ENCODE measurements at regions not wholly inside any gene's neighbourhood (a gene's known extent, or its start where the extent isn't known, plus 50 kb on each side); places are given as distances from the start of the nearest gene placed in this dataset.

DNA sequence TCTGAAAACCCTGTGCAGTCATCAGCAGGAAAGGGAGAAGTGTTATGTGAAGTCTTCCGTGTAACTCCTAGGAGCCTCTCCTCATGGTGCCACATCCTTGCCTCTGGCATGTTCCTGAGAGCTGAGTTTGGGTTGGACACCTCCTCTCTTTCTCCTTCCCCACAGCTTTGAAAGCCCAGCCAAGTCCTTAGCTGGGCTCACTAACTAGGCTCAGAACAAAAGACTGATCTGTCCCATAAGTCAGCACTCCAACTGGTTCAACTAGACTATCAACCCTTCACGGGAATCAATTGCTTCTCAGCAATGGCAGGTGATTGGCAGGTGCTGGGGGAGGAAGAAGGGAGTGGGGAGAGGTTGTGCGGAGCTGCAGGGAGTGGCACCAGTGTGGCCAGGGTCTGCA is 509.9 kb upstream of the B3GAT1 start (continued):
- TF ChIP-seq, protein P1, sequence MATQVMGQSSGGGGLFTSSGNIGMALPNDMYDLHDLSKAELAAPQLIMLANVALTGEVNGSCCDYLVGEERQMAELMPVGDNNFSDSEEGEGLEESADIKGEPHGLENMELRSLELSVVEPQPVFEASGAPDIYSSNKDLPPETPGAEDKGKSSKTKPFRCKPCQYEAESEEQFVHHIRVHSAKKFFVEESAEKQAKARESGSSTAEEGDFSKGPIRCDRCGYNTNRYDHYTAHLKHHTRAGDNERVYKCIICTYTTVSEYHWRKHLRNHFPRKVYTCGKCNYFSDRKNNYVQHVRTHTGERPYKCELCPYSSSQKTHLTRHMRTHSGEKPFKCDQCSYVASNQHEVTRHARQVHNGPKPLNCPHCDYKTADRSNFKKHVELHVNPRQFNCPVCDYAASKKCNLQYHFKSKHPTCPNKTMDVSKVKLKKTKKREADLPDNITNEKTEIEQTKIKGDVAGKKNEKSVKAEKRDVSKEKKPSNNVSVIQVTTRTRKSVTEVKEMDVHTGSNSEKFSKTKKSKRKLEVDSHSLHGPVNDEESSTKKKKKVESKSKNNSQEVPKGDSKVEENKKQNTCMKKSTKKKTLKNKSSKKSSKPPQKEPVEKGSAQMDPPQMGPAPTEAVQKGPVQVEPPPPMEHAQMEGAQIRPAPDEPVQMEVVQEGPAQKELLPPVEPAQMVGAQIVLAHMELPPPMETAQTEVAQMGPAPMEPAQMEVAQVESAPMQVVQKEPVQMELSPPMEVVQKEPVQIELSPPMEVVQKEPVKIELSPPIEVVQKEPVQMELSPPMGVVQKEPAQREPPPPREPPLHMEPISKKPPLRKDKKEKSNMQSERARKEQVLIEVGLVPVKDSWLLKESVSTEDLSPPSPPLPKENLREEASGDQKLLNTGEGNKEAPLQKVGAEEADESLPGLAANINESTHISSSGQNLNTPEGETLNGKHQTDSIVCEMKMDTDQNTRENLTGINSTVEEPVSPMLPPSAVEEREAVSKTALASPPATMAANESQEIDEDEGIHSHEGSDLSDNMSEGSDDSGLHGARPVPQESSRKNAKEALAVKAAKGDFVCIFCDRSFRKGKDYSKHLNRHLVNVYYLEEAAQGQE (IDR thresholded peaks at IDR 0.05; ENCODE audit: low read depth) = no peak
- TF ChIP-seq ZNF274 (IDR thresholded peaks at IDR 0.05; ENCODE audit: low read depth, low read length) (no peak), SRF (IDR thresholded peaks at IDR 0.05; ENCODE audit: low read depth) (no peak), TCF7L2 (IDR thresholded peaks at IDR 0.05; ENCODE audit: borderline replicate concordance, extremely low read depth, insufficient read depth, insufficient read length) (no peak), ZFX (IDR thresholded peaks at IDR 0.05) (no peak), EZH2 (IDR thresholded peaks at IDR 0.05) (no peak), YY1 (IDR thresholded peaks at IDR 0.05; ENCODE audit: extremely low read depth, insufficient replicate concordance, low read depth, low read length) (no peak), SP1 (IDR thresholded peaks at IDR 0.05; ENCODE audit: low read depth) (no peak)
- TF ChIP-seq, protein P2, sequence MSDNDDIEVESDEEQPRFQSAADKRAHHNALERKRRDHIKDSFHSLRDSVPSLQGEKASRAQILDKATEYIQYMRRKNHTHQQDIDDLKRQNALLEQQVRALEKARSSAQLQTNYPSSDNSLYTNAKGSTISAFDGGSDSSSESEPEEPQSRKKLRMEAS (IDR thresholded peaks at IDR 0.05) = no peak

DNA sequence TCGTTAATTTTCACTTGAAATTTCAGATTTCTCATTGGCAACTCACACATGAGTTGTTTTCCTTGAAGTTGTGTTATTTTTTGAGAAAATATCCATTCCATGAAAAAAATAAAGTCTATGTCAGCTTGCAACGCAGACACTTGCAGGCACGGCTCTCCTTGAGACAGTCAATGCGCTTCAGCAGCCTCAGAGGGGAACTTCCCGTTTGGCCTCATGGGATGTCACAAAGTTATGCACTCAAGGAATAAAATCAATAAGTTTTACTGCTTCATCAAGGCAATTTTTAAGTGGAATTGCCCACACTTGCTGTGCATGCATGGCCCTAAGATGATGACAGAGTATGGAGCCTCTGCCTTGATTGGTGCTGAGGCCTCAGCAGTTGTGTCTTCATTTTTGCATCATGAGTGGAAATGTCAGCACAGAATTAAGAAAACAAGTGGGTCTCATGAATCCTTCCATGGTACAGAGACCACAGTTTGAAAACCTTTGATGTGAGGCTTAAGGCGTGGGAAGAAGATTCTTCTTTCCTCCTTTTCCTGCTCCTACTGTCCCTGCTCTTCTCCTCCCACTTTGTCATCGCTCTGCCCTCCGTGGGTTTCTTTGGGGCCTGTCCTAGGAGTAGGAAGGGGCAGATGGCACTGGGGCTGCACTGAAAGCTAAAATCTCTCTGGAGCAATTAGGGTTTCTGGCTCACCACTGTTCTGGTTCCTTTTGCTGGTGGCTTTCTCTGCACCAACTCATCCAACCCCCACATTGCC is 509.0 kb upstream of the B3GAT1 start:
- H3K27ac ChIP-seq (ENCODE audit: low read depth, low read length) = no peak overlapping the region
- H3K9ac ChIP-seq (ENCODE audit: low read length) = no peak overlapping the region
- no peaks in the 10 kb centered on the region for H4K20me1 ChIP-seq (ENCODE audit: insufficient read depth)
- H3K4me2 ChIP-seq (ENCODE audit: low read length) = no peak overlapping the region
- no peak for ATAC-seq
- no peaks in the 10 kb centered on the region for H3K9me2 ChIP-seq (ENCODE audit: insufficient read depth)
- ChIA-PET CTCF (no interaction called here), POLR2A (no interaction called here), RAD21 (ENCODE audit: low non-redundant PET in 1 of 2, low total read pairs in 2 of 2, uncharacterized antibody in 2 of 2, unreplicated experiment in 2 of 2) (no interaction called here)
- no peak overlapping the region for H3K4me3 ChIP-seq (replicated peaks in 1 of 2; ENCODE audit: low read depth in 1 of 2, low read length in 2 of 2)
- no peaks in the 10 kb centered on the region for H3K9me3 ChIP-seq (ENCODE audit: control insufficient read depth in 1 of 2, insufficient read depth in 1 of 2, low read depth in 1 of 2, low read length in 2 of 2)
- H3K79me2 ChIP-seq (ENCODE audit: insufficient read depth, low read length) = no peaks in the 10 kb centered on the region
- H3K27me3 ChIP-seq (ENCODE audit: insufficient read depth, low read length) = peaks cover 57% of the 10 kb centered on the region
- no peak overlapping the region for H2AFZ ChIP-seq (ENCODE audit: low read depth, low read length, poor library complexity, severe bottlenecking)
- no TSS peak for BruUV-seq (replicated peaks)
- no peaks in the 10 kb centered on the region for H3K36me3 ChIP-seq (ENCODE audit: control insufficient read depth in 1 of 2, insufficient read depth in 2 of 2, low read length in 2 of 2)
- intact Hi-C loops (cut with micrococcal nuclease) = no loop called here
- no peak for DNase-seq (ENCODE audit: low read depth, low spot score)
- H3K4me1 ChIP-seq (ENCODE audit: control insufficient read depth in 1 of 2, insufficient read depth in 2 of 2, low read length in 2 of 2) = no peaks in the 10 kb centered on the region
- no peak for TF ChIP-seq POLR2AphosphoS5 (IDR thresholded peaks at IDR 0.05; ENCODE audit: low read depth, low read length)
- no peak for TF ChIP-seq ELF1 (IDR thresholded peaks at IDR 0.05; ENCODE audit: borderline replicate concordance, low read depth)
- TF ChIP-seq EZH2 (IDR thresholded peaks at IDR 0.05) = no peak
- TF ChIP-seq EGR1 (IDR thresholded peaks at IDR 0.05; ENCODE audit: low read depth) = no peak
- no peak for TF ChIP-seq SRF (IDR thresholded peaks at IDR 0.05; ENCODE audit: low read depth)
- no peak for TF ChIP-seq JUND (IDR thresholded peaks at IDR 0.05)
- TF ChIP-seq, protein P3, sequence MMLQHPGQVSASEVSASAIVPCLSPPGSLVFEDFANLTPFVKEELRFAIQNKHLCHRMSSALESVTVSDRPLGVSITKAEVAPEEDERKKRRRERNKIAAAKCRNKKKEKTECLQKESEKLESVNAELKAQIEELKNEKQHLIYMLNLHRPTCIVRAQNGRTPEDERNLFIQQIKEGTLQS (IDR thresholded peaks at IDR 0.05) = no peak
- TF ChIP-seq TCF7L2 (IDR thresholded peaks at IDR 0.05; ENCODE audit: borderline replicate concordance, extremely low read depth, insufficient read depth, insufficient read length) = no peak
- no peak for TF ChIP-seq ZFX (IDR thresholded peaks at IDR 0.05)
- TF ChIP-seq, protein P1 (IDR thresholded peaks at IDR 0.05; ENCODE audit: low read depth) = no peak
- TF ChIP-seq RAD21 (IDR thresholded peaks at IDR 0.05; ENCODE audit: low read depth) = no peak
- no peak for TF ChIP-seq EZH2phosphoT487 (IDR thresholded peaks at IDR 0.05; ENCODE audit: borderline replicate concordance)
- TF ChIP-seq, protein P2 (IDR thresholded peaks at IDR 0.05) = no peak
- TF ChIP-seq SIN3A (IDR thresholded peaks at IDR 0.05; ENCODE audit: low read depth) = no peak
- TF ChIP-seq SP1 (IDR thresholded peaks at IDR 0.05; ENCODE audit: low read depth) = no peak

Measured in HCT116 (cell line).